SK-N-SH (cell line): ENCODE measurements at regions not wholly inside any gene's neighbourhood (a gene's known extent, or its start where the extent isn't known, plus 50 kb on each side); places are given as distances from the start of the nearest gene placed in this dataset.

Experiments used
- CTCF ChIA-PET: fragments of 300-600, 350-600 bp; formaldehyde crosslinking; extraction: SDS; loops from one replicate; lab custom pipeline; 2021; lab: Yijun Ruan, JAX
- POLR2A ChIA-PET: fragments of 350-600 bp; sonication (Branson Sonifier 250); formaldehyde crosslinking; extraction: SDS; loops from one replicate; lab custom pipeline; 2020; ENCODE audit warnings: antibody characterized with exemption, inconsistent platforms; lab: Yijun Ruan, JAX
- DNase-seq: peaks from one replicate; pipeline ENCODE4 v3.0.0; 2012
- H2AFZ ChIP-seq: fragments of 200-600 bp; sonication (generic); 2 replicates; pipeline ENCODE4 v1.8.1; 2016; ENCODE audit warnings: antibody characterized with exemption, mild to moderate bottlenecking, low read depth
- H3F3A ChIP-seq: fragments of 200-600 bp; sonication (generic); replicated peaks from 2 replicates; pipeline ENCODE3; 2016; ENCODE audit warnings: antibody characterized with exemption, mild to moderate bottlenecking; ENCODE audit not compliant: insufficient read depth
- H3K27ac ChIP-seq, 2 experiments: fragments of 200-500 bp in 1 of 2; fragments of 200-600 bp in 1 of 2; sonication (Bioruptor generic) in 1 of 2; sonication (generic), shearing (Covaris generic) in 1 of 2; 2 replicates each; pipeline versions ENCODE4 v1.5.1 to v1.6.1; 2014 to 2016; ENCODE audit warnings: low read depth in 2 of 2, inconsistent platforms in 1 of 2, low read length in 1 of 2, mild to moderate bottlenecking in 1 of 2, mixed read lengths in 1 of 2
- H3K27me3 ChIP-seq: fragments of 200-600 bp; sonication (generic), shearing (Covaris generic); 2 replicates; pipeline ENCODE4 v1.6.1; 2016; ENCODE audit warnings: mixed run types; ENCODE audit not compliant: insufficient read depth
- H3K36me3 ChIP-seq, 2 experiments: fragments of 200-500 bp in 1 of 2; fragments of 200-600 bp in 1 of 2; sonication (Bioruptor generic) in 1 of 2; sonication (generic) in 1 of 2; replicated peaks in 1 of 2; 2 replicates each; pipeline versions ENCODE3 to v1.5.1; 2014 to 2016; ENCODE audit warnings: low read length in 1 of 2, mild to moderate bottlenecking in 1 of 2; ENCODE audit not compliant: insufficient read depth in 2 of 2, control insufficient read depth in 1 of 2
- H3K4me1 ChIP-seq, 2 experiments: fragments of 200-500 bp in 1 of 2; fragments of 200-600 bp in 1 of 2; sonication (Bioruptor generic) in 1 of 2; sonication (generic), shearing (Covaris generic) in 1 of 2; 2 replicates each; pipeline versions ENCODE4 v1.5.1 to v1.6.1; 2014 to 2016; ENCODE audit warnings: low read depth in 1 of 2, low read length in 1 of 2, mixed run types in 1 of 2; ENCODE audit not compliant: insufficient read depth in 2 of 2, control insufficient read depth in 1 of 2
- H3K4me2 ChIP-seq: fragments of 200-600 bp; sonication (generic), shearing (Covaris generic); 2 replicates; pipeline ENCODE4 v1.6.1; 2017; ENCODE audit warnings: mixed run types
- H3K4me3 ChIP-seq, 2 experiments: fragments of 200-500 bp in 1 of 2; fragments of 200-600 bp in 1 of 2; sonication (Bioruptor generic) in 1 of 2; sonication (generic), shearing (Covaris generic) in 1 of 2; 2 replicates each; pipeline versions ENCODE4 v1.5.1 to v1.8.1; 2014 to 2016; ENCODE audit warnings: low read depth in 2 of 2, inconsistent platforms in 1 of 2, low read length in 1 of 2, mild to moderate bottlenecking in 1 of 2, mixed read lengths in 1 of 2, moderate library complexity in 1 of 2
- H3K79me2 ChIP-seq: fragments of 200-600 bp; sonication (generic); 2 replicates; pipeline ENCODE4 v1.8.1; 2017; ENCODE audit warnings: mild to moderate bottlenecking; ENCODE audit not compliant: insufficient read depth
- H3K9ac ChIP-seq: fragments of 200-600 bp; sonication (generic); 2 replicates; pipeline ENCODE4 v1.6.1; 2017; ENCODE audit warnings: mixed run types
- H3K9me2 ChIP-seq: fragments of 200-600 bp; sonication (generic); 2 replicates; pipeline ENCODE4 v1.6.1; 2017; ENCODE audit warnings: mixed run types
- H3K9me3 ChIP-seq: fragments of 200-600 bp; sonication (generic); 2 replicates; pipeline ENCODE4 v1.6.1; 2017; ENCODE audit warnings: mixed run types, mild to moderate bottlenecking, moderate library complexity
- H4K20me1 ChIP-seq: fragments of 200-600 bp; sonication (generic); 2 replicates; pipeline ENCODE4 v1.6.1; 2017; ENCODE audit warnings: mild to moderate bottlenecking, mixed run types; ENCODE audit not compliant: insufficient read depth
- ELF1 ChIP-seq: IDR thresholded peaks from 2 replicates; pipeline ENCODE4 v1.4.0; 2012
- FOXJ3 ChIP-seq: sonication (generic); formaldehyde crosslinking; IDR thresholded peaks from 2 replicates; pipeline ENCODE4 v1.5.1; 2020; ENCODE audit warnings: mild to moderate bottlenecking, missing genetic modification reagents
- GATA2 ChIP-seq: sonication (generic); formaldehyde crosslinking; IDR thresholded peaks from 2 replicates; pipeline ENCODE4 v1.5.0; 2020; ENCODE audit warnings: mild to moderate bottlenecking, missing genetic modification reagents
- MAX ChIP-seq: IDR thresholded peaks from 2 replicates; pipeline ENCODE4 v1.4.0; 2012; ENCODE audit warnings: low read depth
- MXI1 ChIP-seq: IDR thresholded peaks from 2 replicates; pipeline ENCODE4 v1.6.1; 2012; ENCODE audit warnings: mild to moderate bottlenecking, low read depth, low read length, improper control_type of control experiment
- NRF1 ChIP-seq: IDR thresholded peaks from 2 replicates; pipeline ENCODE4 v1.6.1; 2012; ENCODE audit warnings: low read depth, mild to moderate bottlenecking, low read length
- RAD21 ChIP-seq: IDR thresholded peaks from 2 replicates; pipeline ENCODE4 v1.6.1; 2012; ENCODE audit warnings: mild to moderate bottlenecking, low read length
- RXRA ChIP-seq: IDR thresholded peaks from 2 replicates; pipeline ENCODE4 v1.4.0; 2012; ENCODE audit warnings: low read depth, mild to moderate bottlenecking, borderline replicate concordance
- TEAD4 ChIP-seq: IDR thresholded peaks from 2 replicates; pipeline ENCODE4 v1.4.0; 2012; ENCODE audit warnings: mild to moderate bottlenecking, borderline replicate concordance; ENCODE audit not compliant: insufficient read depth
- WGBS: methylation state at CpG from one replicate; pipeline ENCODE4 v1.1.6; 2017; ENCODE audit warnings: low lambda C conversion rate; 5-methylcytosine and 5-hydroxymethylcytosine counted together
- TF ChIP-seq, protein P1 (sequence below): IDR thresholded peaks from 2 replicates; pipeline ENCODE4 v1.6.1; 2012; ENCODE audit warnings: mild to moderate bottlenecking, low read depth, low read length, moderate library complexity
- TF ChIP-seq, protein P2 (sequence below): IDR thresholded peaks from 2 replicates; pipeline ENCODE4 v1.4.0; 2012; ENCODE audit warnings: low read depth, borderline replicate concordance

DNA sequence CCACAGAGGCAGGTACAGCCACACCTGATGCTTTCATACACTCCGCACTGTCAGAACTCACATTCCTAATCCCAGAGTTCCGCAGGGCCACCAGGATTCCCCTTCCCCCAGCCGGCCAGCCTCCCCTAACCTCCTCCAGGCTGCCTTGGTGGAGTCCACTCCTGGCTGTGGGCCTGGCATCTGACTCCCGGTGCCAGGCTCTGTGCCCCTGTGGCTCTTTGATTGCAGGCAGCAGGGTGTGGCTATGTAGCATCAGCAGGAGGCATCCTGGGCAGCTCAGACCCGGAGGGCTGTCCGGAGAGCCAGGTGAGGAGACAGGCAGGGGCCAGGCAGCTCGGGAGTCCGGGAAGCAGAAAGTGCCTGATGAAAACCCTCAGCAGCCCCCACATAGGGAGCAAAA is 1432.9 kb downstream of the BRD1 start (continued):
- TF ChIP-seq, protein P1, sequence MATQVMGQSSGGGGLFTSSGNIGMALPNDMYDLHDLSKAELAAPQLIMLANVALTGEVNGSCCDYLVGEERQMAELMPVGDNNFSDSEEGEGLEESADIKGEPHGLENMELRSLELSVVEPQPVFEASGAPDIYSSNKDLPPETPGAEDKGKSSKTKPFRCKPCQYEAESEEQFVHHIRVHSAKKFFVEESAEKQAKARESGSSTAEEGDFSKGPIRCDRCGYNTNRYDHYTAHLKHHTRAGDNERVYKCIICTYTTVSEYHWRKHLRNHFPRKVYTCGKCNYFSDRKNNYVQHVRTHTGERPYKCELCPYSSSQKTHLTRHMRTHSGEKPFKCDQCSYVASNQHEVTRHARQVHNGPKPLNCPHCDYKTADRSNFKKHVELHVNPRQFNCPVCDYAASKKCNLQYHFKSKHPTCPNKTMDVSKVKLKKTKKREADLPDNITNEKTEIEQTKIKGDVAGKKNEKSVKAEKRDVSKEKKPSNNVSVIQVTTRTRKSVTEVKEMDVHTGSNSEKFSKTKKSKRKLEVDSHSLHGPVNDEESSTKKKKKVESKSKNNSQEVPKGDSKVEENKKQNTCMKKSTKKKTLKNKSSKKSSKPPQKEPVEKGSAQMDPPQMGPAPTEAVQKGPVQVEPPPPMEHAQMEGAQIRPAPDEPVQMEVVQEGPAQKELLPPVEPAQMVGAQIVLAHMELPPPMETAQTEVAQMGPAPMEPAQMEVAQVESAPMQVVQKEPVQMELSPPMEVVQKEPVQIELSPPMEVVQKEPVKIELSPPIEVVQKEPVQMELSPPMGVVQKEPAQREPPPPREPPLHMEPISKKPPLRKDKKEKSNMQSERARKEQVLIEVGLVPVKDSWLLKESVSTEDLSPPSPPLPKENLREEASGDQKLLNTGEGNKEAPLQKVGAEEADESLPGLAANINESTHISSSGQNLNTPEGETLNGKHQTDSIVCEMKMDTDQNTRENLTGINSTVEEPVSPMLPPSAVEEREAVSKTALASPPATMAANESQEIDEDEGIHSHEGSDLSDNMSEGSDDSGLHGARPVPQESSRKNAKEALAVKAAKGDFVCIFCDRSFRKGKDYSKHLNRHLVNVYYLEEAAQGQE = no peak
- TF ChIP-seq RAD21 (no peak), RXRA (no peak)
- TF ChIP-seq, protein P2, sequence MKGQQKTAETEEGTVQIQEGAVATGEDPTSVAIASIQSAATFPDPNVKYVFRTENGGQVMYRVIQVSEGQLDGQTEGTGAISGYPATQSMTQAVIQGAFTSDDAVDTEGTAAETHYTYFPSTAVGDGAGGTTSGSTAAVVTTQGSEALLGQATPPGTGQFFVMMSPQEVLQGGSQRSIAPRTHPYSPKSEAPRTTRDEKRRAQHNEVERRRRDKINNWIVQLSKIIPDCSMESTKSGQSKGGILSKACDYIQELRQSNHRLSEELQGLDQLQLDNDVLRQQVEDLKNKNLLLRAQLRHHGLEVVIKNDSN = no peak

- H3K79me2 ChIP-seq = no peaks in the 10 kb centered on the region
- WGBS = 30% methylated on average over 10 of the region's 10 CpGs
- no peak overlapping the region for H2AFZ ChIP-seq
- no peaks in the 10 kb centered on the region for H3K9me2 ChIP-seq
- no peak for TF ChIP-seq ELF1
- no peak for TF ChIP-seq NRF1
- H3K27ac ChIP-seq = no peak overlapping the region
- no peaks in the 10 kb centered on the region for H3F3A ChIP-seq
- H3K27me3 ChIP-seq = peaks cover 8% of the 10 kb centered on the region
- ChIA-PET CTCF (no interaction called here), POLR2A (no interaction called here)
- H3K4me1 ChIP-seq = no peaks in the 10 kb centered on the region
- no peak overlapping the region for H3K4me2 ChIP-seq
- no peak overlapping the region for H3K9ac ChIP-seq
- H3K36me3 ChIP-seq = no peaks in the 10 kb centered on the region
- no peaks in the 10 kb centered on the region for H3K9me3 ChIP-seq
- no peak for DNase-seq
- H3K4me3 ChIP-seq = no peak overlapping the region
- H4K20me1 ChIP-seq = no peaks in the 10 kb centered on the region
These were observed 1433.8 kb downstream of the BRD1 start for GRCh38 chr22:48393885-48394284.

GRCh38 chr22:48393041-48393370 is 1434.7 kb downstream of the BRD1 start:
- CTCF ChIA-PET = no interaction called here
- no peak overlapping the region for H2AFZ ChIP-seq
- WGBS = 6% methylated on average over 10 of the region's 13 CpGs

More at GRCh38 chr22:48393041-48393370, 1434.7 kb downstream of the BRD1 start:
- no peaks in the 10 kb centered on the region for H3K4me1 ChIP-seq
- H3K9ac ChIP-seq = no peak overlapping the region
- no peaks in the 10 kb centered on the region for H3K79me2 ChIP-seq
- no peak overlapping the region for H3K27ac ChIP-seq
- no peak overlapping the region for H3K4me3 ChIP-seq
- H3K4me2 ChIP-seq = no peak overlapping the region
- DNase-seq = no peak
- no peaks in the 10 kb centered on the region for H3K9me3 ChIP-seq
- POLR2A ChIA-PET = no interaction called here
- no peaks in the 10 kb centered on the region for H3K9me2 ChIP-seq
- no peaks in the 10 kb centered on the region for H3K36me3 ChIP-seq
- H3F3A ChIP-seq = no peaks in the 10 kb centered on the region
- H4K20me1 ChIP-seq = no peaks in the 10 kb centered on the region
- no peak for TF ChIP-seq GATA2 (CRISPR knock-in tag)
- TF ChIP-seq MAX = no peak
- no peak for TF ChIP-seq TEAD4
- TF ChIP-seq, protein P2 = no peak
- TF ChIP-seq MXI1 = no peak
- no peak for TF ChIP-seq FOXJ3
- peaks cover 8% of the 10 kb centered on the region for H3K27me3 ChIP-seq
